PFSK-1 (cell line): ENCODE measurements at regions not wholly inside any gene's neighbourhood (a gene's known extent, or its start where the extent isn't known, plus 50 kb on each side); places are given as distances from the start of the nearest gene placed in this dataset.

Experiments used
- TAF1 ChIP-seq: IDR thresholded peaks from 2 replicates; pipeline ENCODE4 v1.6.1; 2012; ENCODE audit warnings: low read length, control low read depth, borderline replicate concordance; ENCODE audit not compliant: insufficient read depth
- TF ChIP-seq, protein P1 (sequence below), 2 experiments: IDR thresholded peaks; 2 replicates each; pipeline versions ENCODE4 v1.6.1 to v1.8.0; 2011 to 2012; ENCODE audit warnings: low read depth in 2 of 2, low read length in 2 of 2, control low read depth in 1 of 2, inconsistent platforms in 1 of 2, mild to moderate bottlenecking in 1 of 2, moderate library complexity in 1 of 2; ENCODE audit not compliant: insufficient read depth in 1 of 2

DNA sequence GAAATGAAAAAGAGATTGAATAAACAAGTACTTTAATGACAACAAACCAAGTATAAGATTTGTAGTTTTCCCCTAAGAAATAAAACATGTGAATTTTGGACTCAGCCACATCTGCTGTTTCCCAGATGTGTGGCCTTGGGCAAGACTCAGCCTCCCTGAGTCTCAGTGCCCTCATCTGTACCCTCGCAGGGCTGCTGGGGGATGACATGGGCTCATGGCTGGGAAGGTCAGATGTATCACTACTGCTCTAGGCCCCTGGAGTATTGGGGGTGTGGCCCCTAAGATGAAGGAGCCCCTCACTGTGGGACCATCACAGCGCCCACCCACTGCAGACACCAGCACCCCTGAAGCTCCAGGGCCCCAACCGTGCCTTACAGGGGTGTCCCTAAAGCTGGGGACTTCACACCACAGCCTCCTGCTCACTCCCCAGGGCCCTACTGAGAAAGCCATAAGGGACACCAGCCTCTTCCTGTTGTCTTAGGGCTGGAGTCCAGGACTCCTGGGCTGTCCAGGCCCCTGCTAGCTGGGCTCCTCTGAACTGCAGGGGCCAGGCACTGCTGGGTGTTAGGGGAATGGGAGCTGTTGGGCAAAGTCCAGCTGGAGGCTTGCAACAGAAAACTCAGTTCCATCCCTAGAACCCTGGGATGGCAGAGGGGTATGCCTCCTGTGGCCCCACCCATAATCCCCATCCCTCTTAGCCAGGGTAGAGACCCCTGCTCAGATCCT is 104.0 kb upstream of the WNT4 start:
- no peak for TF ChIP-seq TAF1
- TF ChIP-seq, protein P1, sequence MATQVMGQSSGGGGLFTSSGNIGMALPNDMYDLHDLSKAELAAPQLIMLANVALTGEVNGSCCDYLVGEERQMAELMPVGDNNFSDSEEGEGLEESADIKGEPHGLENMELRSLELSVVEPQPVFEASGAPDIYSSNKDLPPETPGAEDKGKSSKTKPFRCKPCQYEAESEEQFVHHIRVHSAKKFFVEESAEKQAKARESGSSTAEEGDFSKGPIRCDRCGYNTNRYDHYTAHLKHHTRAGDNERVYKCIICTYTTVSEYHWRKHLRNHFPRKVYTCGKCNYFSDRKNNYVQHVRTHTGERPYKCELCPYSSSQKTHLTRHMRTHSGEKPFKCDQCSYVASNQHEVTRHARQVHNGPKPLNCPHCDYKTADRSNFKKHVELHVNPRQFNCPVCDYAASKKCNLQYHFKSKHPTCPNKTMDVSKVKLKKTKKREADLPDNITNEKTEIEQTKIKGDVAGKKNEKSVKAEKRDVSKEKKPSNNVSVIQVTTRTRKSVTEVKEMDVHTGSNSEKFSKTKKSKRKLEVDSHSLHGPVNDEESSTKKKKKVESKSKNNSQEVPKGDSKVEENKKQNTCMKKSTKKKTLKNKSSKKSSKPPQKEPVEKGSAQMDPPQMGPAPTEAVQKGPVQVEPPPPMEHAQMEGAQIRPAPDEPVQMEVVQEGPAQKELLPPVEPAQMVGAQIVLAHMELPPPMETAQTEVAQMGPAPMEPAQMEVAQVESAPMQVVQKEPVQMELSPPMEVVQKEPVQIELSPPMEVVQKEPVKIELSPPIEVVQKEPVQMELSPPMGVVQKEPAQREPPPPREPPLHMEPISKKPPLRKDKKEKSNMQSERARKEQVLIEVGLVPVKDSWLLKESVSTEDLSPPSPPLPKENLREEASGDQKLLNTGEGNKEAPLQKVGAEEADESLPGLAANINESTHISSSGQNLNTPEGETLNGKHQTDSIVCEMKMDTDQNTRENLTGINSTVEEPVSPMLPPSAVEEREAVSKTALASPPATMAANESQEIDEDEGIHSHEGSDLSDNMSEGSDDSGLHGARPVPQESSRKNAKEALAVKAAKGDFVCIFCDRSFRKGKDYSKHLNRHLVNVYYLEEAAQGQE (IDR thresholded peaks at IDR 0.05; ENCODE audit: insufficient read depth in 1 of 2, low read depth in 2 of 2, low read length in 2 of 2) = no peak
